HG03045 (cell line): ENCODE measurements at regions not wholly inside any gene's neighbourhood (a gene's known extent, or its start where the extent isn't known, plus 50 kb on each side); places are given as distances from the start of the nearest gene placed in this dataset.
"Not testable (repeated sequence)": the region's sequence is repeated elsewhere in the genome, so short reads cannot be mapped to it uniquely, and the experiment has no call there.

ENCODE experiments used
- ATAC-seq: cut with Tn5 transposase; IDR thresholded peaks from one replicate; pipeline ENCODE4 v1.9.1; 2021; ENCODE audit warnings: mild to moderate bottlenecking, moderate library complexity; ENCODE audit not compliant: unreplicated experiment

DNA sequence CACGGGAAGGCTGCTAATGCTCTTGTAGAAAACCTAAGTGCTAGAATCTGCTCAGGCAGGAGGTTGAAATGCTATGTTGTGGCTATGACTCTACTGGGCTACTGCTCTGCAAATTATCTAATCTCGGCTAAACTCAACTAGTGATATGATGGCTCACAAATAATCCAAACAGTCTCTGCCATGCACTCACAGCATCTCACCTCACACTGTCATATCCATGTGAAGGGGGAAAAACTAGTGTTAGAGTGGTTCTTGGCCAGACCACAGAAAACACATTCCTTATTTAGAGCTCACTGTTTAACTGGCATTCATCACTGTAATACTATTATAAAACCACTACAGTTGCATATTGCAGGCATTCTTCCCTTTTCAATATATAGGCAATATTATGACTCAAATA lies 81.8 kb upstream of the DST start:
- no peak for ATAC-seq

DNA sequence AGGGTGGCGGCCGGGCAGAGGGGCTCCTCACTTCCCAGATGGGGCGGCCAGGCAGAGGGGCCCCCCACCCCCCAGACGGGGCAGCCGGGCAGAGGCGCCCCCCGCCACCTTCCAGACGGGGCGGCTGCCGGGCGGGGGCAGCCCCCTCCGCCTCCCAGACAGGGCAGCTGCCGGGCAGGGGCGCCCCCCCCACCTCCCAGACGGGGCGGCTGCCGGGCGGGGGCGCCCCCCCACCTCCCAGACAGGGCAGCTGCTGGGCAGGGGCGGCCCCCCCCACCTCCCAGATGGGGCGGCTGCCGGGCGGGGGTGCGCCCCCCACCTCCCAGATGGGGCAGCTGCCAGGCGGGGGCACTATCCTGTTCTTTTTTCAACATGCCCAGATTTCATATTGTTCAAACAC lies 78.2 kb upstream of the DST start:
- ATAC-seq: no peak

DNA sequence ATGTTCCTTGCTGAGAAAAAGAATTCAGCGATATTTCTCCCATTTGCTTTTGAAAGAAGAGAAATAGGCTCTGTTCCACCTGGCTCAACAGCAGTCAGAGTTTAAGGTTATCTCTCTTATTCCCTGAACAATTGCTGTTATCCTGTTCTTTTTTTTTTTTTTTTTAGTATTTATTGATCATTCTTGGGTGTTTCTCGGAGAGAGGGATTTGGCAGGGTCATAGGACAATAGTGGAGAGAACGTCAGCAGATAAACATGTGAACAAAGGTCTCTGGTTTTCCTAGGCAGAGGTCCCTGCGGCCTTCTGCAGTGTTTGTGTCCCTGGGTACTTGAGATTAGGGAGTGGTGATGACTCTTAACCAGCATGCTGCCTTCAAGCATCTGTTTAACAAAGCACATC lies 77.5 kb upstream of the DST start:
- not testable (repeated sequence) for ATAC-seq

DNA sequence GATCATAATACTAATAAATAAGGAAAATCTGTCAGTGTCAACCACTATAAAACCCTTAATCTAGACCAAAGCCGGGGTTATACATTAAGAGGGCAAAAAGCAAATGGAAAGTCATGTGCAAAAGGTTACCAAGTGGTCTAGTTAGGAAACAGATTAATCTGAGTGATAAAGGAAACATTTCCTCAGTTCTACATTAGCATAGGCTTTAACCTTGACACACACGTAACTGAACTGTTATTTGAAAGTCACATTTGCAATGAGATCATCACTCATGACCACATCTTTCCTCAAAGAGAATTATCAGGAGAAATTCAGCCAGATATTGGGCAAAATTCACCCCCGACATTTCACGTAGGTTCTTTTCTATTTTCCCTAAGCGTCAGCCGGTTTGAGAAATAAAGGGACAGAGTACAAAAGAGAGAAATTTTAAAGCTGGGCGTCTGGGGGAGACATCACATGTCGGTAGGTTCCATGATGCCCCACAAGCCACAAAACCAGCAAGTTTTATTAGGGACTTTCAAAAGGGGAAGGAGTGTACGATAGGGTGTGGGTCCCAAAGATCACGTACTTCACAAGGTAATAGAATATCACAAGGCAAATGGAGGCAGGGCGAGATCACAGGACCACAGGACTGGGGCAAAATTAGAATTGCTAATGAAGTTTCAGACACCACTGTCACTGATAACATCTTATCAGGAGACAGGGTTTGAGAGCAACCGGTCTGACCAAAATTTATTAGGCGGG lies 76.8 kb upstream of the DST start:
- ATAC-seq: not testable (repeated sequence)

DNA sequence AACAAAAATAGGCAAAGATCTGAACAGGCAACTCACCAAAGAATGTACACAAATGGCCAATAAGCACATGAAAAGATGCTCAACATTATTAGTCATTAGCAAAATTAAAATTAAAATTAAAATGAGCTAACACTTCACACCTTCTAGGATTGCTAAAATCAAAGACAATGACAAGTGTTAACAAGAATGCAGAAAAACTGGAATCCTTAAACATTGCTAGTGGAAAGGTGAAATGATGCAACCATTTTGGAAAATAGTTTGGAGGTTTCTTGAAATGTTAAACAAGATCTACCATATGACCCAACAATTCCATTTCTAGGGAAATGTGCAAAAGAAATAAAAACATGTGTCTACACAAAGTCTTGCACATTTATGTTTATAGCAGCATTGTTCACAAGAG lies 75.5 kb upstream of the DST start:
- no peak for ATAC-seq

DNA sequence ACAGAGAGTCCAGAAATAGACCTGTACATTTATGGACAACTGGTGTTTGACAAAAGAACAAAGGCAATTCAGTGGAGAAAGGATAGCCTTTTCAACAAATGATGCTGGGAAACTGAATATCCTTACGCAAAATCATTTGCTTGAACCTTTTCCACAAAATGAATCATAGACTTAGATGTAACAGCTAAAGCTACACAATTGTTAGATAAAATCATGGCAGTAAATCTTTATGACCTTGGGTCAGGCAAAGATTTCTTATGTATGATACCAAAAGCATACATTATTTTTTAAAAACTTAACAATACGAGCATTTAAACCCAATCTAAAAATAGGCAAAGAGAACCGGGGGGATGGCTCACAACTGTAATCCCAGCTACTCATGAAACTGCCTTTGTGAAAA lies 73.5 kb upstream of the DST start:
- ATAC-seq: no peak

DNA sequence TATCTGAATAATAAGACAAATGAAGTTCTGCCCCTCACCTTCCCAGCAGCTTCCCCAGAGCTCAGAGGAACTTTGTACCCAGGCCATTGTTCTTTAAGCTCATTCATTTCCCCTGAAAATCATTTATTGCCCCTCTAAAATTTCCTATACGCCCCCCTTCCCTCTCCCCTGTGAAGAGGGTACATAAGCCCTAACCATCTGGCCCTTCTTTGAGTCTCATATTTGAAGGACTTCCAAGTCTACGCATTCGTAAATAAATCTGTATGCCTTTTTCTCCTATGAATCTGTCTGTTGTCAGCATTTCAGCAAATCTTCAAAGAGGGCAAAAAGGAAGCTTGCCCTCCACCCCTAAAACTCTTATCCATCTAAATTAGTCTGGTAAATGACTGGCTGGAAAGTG lies 73.1 kb upstream of the DST start:
- ATAC-seq: no peak

DNA sequence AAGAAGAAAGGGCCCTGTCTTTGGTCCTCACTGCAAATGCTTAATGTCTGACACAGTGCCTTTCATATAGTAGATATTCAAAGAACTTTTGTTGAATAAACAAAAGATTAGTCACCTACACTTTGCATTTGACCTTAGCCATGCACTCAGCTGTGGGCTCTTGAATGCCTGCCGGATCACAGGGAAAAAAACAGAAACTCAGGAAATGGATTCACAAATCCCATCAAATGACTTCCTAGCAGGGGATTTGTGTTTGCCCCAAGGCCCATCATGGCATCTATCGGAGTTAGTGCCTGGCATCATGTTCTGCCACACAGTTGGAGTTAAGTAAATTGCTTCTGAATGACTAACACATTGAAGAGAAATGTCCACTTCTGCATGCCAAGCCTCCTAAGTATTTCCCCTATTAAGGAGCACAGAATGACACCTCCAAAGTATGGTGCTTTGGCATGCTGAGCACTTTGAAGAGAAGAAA lies 72.3 kb upstream of the DST start:
- ATAC-seq: no peak

DNA sequence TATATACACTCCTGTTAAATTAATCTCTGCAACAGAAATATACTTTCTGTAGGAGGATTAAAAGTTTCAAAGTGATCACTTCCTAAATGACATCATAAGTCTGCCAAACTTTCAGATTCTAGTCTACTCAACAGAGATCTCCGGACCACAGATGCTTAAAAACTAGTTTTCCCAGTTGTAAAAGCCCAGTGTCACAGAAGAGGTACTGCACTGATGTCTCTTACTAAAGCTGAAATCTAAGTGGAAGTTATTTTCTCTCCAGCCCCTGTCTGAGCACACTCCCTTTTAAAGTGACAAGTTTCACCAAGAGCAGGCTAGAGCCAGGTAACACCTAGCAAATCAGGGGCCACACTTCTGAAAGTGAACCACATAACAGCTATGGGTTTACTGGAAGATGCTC lies 71.6 kb upstream of the DST start:
- ATAC-seq: no peak

DNA sequence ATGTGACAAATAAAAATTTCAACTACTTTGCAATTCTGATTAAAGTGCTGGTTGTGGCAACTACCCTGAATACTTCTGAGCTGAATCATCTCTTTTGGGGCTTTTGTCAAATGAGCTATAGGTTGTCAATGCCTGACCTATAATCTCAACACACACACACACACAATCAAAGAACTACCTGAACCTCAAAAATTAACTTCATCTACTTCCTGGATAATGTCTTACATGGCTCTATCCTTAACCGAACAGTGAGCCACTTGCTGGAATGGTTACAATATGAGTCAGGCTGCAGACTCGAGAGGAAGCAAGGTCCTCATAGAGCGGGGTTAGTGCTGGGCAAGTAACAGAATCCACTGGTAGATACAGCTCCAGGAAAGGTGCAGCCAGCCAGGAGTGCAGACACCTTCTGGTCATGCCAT lies 70.6 kb upstream of the DST start:
- no peak for ATAC-seq

DNA sequence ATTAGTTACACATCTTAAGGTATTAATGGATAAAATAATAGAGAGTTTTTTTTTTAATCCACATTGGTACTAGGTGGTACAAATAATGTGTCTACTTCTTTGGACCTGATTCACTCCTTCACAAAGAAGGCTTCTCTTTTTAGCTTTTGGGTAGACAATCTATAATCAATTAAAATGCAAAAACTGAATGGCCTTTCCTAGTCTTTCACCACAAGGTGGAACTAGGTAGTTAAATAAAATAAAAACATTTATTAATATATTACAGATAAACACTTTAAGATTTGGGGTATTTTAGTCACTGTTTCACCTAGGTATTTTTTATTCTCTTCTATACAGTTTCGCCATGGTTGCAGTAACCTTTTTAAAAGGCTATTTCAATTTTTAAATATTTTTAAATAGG lies 68.3 kb upstream of the DST start:
- ATAC-seq: no peak

DNA sequence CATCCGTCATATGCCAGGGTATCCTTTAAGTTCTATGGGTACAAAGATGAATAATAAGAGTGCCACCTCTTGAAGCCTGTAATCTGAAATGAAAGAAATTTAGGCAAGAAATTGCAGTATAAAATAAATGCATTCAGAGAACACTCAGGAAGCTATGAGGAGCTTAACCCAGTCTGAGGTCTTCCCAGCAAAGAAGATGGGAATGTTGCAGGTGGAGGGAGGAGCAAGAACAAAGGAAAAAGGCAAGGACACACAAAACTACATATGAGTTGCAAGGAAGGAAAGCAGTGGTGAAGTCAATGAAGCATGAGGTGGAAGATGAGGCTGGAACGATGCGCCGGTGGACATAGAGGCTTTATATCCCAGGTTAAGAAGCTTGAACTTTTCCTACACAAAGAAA lies 67.0 kb upstream of the DST start:
- ATAC-seq: no peak

DNA sequence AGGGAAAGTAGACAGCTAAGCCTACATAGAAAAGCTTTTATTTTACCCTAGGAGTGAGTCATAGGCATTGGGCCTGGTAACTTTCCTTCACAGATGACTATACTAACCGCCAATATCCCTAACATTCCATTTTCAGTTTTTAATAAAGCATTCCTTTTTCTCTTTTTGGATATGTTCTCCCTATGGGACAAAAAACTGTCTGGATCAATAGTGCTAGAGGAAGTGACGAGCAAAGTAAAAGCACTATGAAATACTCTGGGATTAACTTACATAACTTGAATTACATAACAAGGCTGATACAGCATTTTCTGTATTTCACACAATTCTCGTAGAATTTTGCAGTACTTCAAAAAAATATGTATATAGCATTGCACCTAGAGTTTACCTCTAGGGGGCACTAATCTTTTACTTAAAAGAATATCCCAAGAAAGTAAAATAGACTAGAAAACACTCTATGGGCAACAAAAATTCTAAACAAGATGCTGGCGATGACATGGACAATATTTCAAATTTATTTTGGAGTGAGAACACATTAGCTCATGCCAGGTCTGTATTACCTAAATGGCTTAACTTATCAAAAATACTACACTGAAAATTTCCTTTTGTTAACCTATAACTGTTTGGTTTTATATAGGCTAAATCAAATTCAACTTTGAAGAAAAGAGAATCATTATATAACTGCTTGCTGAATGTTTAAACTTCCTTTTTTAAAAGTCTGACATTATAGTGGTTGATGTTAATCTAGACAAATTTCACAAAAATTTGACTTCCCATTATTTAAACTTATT lies 66.3 kb upstream of the DST start:
- no peak for ATAC-seq

DNA sequence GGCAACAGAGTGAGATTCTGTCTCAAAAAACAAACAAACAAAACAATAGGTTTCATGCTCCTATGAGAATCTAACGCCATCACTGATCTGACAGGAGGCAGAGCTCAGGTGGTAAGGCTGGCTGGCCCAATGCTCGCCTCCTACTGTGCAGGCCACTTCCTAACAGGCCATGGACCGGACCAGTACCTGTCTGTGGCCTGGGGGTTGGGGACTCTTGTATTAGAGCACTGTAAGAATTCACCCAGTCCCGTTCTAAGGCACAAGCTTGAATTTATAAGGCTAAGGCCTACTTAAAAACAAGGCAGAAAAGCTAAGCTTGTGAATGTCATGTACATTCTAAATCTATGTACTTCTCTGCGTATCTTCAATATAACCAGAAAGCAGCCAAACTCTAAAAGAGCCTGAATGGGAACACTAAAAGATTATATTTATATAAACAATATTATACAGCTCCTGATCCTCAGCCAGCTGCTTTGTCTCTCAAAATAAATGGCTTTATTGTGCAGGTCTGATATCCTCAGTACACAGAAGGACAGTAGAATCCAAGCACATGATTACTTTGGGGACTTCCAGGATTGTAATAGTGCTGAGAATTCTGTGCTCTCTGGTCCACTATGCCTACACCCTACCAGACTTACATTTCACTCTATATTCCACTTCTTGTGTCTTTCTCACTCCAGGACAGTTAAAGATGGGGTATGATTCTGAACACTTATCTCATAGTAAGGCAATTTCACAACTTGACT lies 64.5 kb upstream of the DST start:
- no peak for ATAC-seq

DNA sequence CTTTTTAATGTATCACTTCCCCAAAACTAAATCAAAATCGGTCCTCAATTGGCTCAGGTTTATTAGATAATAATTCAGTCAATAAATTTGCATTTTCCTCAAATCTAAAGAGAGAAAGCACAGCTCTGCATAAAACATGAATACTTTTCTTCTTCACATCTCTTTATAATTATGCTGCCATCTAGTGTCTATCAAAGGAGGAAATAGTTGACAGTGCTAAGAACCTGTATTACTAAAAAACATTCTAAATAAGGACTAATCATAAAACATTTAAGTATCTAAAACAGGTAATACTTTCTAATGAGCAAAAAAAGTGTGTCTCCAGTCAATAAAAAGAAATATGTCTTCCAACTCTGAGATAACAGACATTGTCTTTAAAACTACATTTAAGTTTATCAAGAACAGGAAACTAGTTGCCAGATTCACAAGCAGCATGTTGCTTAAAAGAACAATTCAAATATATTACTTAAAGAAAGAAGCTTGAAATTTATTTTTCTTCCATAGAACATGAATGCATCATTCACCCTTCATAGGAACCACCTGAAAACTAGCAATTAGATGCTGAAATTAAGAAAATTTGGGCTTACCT lies 56.5 kb upstream of the DST start:
- ATAC-seq: no peak

DNA sequence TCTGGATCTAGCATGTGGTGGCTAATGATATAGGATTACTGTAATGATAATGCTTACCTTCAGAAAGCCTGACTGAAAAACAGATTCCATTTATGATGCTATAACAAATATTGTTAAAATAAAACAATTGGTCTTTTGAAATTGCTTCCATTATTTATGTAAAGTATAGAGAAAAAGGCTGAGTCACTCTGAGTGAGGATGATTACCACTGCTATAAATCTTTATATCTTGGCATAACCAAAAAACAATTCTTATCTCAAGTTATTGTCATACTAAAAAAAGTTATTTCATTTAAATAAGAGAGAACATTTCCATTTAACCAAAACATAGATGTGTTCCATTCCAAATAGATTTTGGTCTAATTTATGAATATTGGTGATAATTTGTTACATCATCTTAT lies 53.0 kb upstream of the DST start:
- no peak for ATAC-seq

DNA sequence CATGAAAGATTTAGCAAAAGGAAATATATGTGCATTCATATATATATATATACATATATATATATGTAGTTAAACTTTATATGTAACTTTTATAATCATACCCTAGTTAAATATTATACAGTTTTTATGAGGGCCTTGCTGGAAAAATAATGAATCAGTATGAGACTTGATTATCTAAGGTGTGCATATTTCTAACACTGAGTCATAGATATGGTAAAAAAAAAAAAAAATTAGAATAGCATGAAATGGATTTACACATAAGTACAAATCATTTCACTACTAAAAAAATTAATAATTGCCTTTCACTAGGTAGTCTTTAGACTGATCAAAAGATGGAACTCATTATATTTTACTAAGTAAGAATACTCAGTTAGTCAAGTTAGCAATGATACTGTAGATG lies 51.3 kb upstream of the DST start:
- ATAC-seq: no peak

DNA sequence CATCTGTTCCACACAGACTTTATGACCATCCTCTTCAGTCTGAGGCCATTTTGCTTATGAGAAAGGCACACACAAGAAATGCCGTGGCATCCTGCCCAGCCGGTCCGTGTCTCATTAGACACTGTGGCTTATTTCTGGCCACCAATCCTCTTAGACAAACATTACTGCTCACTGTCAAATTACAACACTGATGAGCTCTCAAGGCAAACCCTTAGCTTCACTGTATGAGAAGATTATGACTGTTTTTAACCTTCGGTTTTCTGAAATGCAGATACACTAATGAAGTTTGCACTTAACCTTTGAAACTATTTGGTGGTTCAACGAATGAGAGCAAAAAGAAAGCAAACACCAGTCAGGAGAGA lies 50.5 kb upstream of the DST start:
- ATAC-seq: no peak

DNA sequence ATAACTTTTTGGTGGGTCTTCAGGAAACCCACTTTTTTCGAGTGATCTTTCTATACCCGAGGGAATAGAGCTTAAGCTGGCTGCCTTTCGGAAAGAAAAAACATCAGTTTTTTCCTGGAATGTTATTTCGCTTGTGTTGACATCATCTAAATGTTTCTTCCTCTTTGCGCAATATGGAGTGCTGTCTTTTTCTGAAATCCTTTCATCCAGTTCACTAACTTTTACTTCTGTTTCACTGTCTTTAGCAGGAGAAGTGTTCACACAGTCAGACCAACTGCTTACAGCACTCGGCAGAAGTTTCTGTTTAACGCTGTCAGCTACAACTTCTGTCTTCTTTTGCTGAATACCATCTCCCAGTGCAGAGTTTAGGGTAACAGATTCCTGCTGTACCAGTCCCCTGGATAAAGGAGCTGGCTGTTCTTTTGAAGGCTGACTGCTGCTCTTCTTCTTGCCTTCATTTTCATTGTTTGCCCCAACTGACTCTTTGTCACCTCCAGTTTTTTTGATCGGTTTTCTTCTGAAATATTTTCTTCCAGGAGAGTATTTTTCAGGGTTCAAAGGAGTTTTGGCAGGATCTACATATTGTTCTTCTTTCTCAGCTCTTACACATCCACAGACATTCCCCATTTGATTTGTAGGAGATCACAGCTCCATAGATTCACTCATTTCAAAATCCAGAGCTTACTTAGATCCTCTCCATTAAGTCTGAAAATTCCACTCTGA lies 50.0 kb upstream of the DST start:
- ATAC-seq: no peak
